Colonic mucosa (tissue), 4 donors: ENCODE measurements at regions not wholly inside any gene's neighbourhood (a gene's known extent, or its start where the extent isn't known, plus 50 kb on each side); places are given as distances from the start of the nearest gene placed in this dataset.
A peak's percentile ranks its signal among the peaks of the same experiment; 100 is the strongest.
"Not testable (repeated sequence)": the region's sequence is repeated elsewhere in the genome, so short reads cannot be mapped to it uniquely, and the experiment has no call there.

Experiments
- DNase-seq: peaks from one replicate; pipeline ENCODE4 v3.0.0-alpha.2; 2020
- H3K27ac ChIP-seq: fragments of 200-600 bp; one replicate; pipeline ENCODE4 v1.8.0; 2021
- H3K27me3 ChIP-seq: fragments of 200-600 bp; one replicate; pipeline ENCODE4 v1.8.0; 2021
- H3K36me3 ChIP-seq: fragments of 200-600 bp; one replicate; pipeline ENCODE4 v1.8.0; 2021
- H3K4me1 ChIP-seq: fragments of 200-600 bp; one replicate; pipeline ENCODE4 v1.8.0; 2021; ENCODE audit warnings: mild to moderate bottlenecking
- H3K4me3 ChIP-seq: fragments of 200-600 bp; one replicate; pipeline ENCODE4 v1.8.0; 2021
- H3K9ac ChIP-seq, 2 donors: one replicate each; pipeline ENCODE4 v1.7.0; 2013; ENCODE audit warnings: control low read depth in 2 of 2, low read depth in 2 of 2, low read length in 2 of 2
- H3K9me3 ChIP-seq: fragments of 200-600 bp; one replicate; pipeline ENCODE4 v1.8.0; 2021
- CTCF ChIP-seq: fragments of 200-600 bp; IDR thresholded peaks from one replicate; pipeline ENCODE4 v1.8.0; 2022; ENCODE audit warnings: antibody characterized with exemption, mild to moderate bottlenecking
- intact Hi-C: fragments of 100-400 bp; cut with DNase I; formaldehyde crosslinking; loops from one replicate; pipeline ENCODE4 v1.14.1; 2022
- donor health status: healthy.
- donor health status: DM: no; HTN: no; CAD: no.
- donor health status: DM: no; HTN: no; CAD: no.

DNA sequence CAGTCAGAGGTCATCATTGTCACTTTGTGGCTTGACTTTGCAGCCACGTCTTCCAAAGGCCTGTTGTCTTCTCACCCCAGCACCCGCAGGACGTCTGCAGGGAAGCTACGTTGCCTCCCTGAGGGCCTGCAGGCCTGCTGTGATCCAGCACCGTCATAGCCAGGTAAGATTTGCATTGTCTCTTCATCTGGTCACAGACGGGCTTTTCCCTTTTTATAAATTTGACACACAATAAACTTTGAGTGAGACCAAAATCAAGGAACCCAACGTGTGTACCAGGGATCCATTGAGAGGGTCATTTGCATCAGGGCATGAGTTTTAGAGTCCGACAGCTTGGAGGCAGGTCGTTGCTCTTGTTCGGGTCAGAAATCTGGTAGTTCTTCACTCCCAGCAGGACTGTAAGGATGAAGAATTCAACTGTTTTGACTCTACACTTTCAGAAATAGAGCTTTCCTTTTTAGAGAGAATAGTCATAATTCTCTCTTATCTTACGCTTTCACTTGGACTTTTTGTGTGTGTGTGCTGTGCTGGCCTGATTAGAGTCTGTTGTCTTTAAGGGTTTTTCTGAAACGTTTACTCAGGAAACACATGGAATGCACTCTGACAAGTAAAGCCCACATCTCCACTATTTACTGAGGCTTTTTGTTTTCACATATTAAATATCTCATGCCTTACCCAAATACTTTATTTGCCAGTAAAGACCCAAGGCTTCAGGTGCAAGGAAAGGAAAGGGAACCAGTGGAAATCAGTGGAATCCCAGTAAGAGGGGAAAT lies 177.2 kb upstream of the TAB2 start:
- intact Hi-C loops: no loop called here
- Histone ChIP-seq H3K9ac (no peak overlapping the region), H3K27me3 (no peaks in the 10 kb centered on the region), H3K4me1 (no peaks in the 10 kb centered on the region), H3K9me3 (no peaks in the 10 kb centered on the region), H3K27ac (peak overlapping the region; percentile 35), H3K4me3 (no peak overlapping the region), H3K36me3 (no peaks in the 10 kb centered on the region)
- TF ChIP-seq CTCF: no peak
- DNase-seq: no peak

- no peaks in the 10 kb centered on the region for H3K36me3 ChIP-seq
- no peak overlapping the region for H3K4me3 ChIP-seq
- DNase-seq: no peak
- no peak for TF ChIP-seq CTCF
- H3K27ac ChIP-seq: no peak overlapping the region
- H3K27me3 ChIP-seq: no peaks in the 10 kb centered on the region
- H3K9me3 ChIP-seq: no peaks in the 10 kb centered on the region
- H3K9ac ChIP-seq: no peak overlapping the region
- intact Hi-C loops: no loop called here
- no peaks in the 10 kb centered on the region for H3K4me1 ChIP-seq
Measured at GRCh38 chr6:149140910-149141290, 176.6 kb upstream of the TAB2 start.

GRCh38 chr6:149142924-149143429 lies 174.5 kb upstream of the TAB2 start:
- H3K27me3 ChIP-seq: no peaks in the 10 kb centered on the region
- no peak for TF ChIP-seq CTCF
- no peaks in the 10 kb centered on the region for H3K36me3 ChIP-seq
- H3K9ac ChIP-seq: no peak overlapping the region
- no peak for DNase-seq
- intact Hi-C loops: no loop called here
- no peak overlapping the region for H3K4me3 ChIP-seq
- H3K9me3 ChIP-seq: no peaks in the 10 kb centered on the region
- H3K27ac ChIP-seq: no peak overlapping the region
- H3K4me1 ChIP-seq: no peaks in the 10 kb centered on the region

DNA sequence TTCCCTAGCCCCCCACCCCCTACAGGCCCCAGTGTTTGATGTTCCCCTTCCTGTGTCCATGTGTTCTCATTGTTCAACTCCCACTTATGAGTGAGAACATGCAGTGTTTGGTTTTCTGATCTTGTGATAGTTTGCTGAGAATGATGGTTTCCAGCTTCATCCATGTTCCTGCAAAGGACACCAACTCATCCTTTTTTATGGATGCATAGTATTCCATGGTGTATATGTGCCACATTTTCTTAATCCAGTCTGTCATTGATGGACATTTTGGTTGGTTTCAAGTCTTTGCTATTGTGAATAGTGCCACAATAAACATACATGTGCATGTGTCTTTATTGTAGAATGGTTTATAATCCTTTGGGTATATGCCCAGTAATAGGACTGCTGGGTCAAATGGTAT lies 171.7 kb upstream of the TAB2 start:
- intact Hi-C loops, H3K4me3 ChIP-seq, DNase-seq, H3K9me3 ChIP-seq, H3K27me3 ChIP-seq, H3K36me3 ChIP-seq, H3K9ac ChIP-seq, H3K27ac ChIP-seq, H3K4me1 ChIP-seq: not testable (repeated sequence)

DNA sequence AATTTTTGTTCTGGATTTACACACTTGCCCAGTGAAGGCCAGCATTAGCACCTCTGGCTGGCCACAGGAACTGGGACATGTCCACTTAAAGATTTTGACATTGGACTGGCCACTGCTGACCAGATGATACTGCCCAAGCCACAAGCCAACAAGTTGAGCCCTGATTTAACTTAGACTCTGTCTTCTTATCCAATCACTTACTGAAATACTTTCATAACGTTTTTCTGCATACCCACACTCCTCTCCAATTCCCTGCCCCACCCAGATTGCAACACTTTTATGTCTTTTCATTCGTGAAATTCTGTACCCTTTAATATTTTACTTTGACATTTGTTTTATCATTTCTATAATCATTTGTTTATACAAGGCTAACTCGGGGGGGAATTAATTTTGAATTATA lies 170.3 kb upstream of the TAB2 start:
- no peaks in the 10 kb centered on the region for H3K9me3 ChIP-seq
- no peak for TF ChIP-seq CTCF
- H3K4me3 ChIP-seq: no peak overlapping the region
- H3K9ac ChIP-seq: no peak overlapping the region
- H3K27me3 ChIP-seq: no peaks in the 10 kb centered on the region
- no peaks in the 10 kb centered on the region for H3K4me1 ChIP-seq
- H3K36me3 ChIP-seq: no peaks in the 10 kb centered on the region
- DNase-seq: no peak
- no peak overlapping the region for H3K27ac ChIP-seq
- intact Hi-C loops: no loop called here

DNA sequence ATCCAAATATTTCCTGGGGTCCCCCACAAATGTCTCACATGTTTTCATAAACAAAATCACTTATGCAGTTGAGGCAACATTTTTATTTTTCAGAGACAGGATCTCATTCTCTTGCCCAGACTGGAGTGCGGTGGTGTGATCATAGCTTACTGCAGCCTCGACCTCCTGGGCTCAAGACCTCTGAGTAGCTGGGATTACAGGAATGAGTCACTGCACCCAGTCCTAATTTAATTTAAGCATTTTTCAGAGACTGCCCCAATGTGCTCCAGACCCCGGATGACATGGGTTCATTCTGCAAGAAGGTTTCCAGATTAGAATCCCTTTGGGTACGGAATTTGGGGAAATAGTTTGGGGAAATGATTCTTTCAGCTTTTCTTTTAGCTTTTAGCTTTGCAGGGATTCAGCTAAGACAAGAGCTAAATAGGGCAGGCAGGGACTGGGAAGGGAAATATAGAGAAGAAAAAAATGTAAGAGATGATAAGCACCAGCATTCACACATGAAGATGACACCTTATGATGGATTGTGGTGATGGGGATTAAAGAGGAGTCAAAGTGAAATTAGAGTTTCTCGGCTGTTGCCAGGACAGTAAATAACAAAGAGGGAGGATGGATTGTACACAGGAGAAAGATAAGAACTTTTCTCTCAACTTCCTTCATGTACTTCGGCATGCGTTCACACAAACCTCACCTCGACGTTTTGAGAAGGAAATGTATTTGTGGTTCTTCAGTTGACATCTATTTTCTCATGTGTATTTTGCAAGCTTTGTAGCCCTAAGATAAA lies 169.4 kb upstream of the TAB2 start:
- Histone ChIP-seq H3K27me3 (no peaks in the 10 kb centered on the region), H3K27ac (no peak overlapping the region), H3K4me3 (no peak overlapping the region), H3K36me3 (no peaks in the 10 kb centered on the region), H3K4me1 (no peaks in the 10 kb centered on the region), H3K9ac (no peak overlapping the region), H3K9me3 (no peaks in the 10 kb centered on the region)
- no peak for DNase-seq
- no peak for TF ChIP-seq CTCF
- intact Hi-C loops: no loop called here
